Nephron (organoid): ENCODE measurements at regions not wholly inside any gene's neighbourhood (a gene's known extent, or its start where the extent isn't known, plus 50 kb on each side); places are given as distances from the start of the nearest gene placed in this dataset.

Source experiments
- H3K27ac Mint-ChIP-seq, 3 experiments: 2 replicates each; pipeline ENCODE4 v1.8.0; 2020; ENCODE audit warnings: mixed read lengths in 3 of 3, mild to moderate bottlenecking in 2 of 3, moderate library complexity in 1 of 3
- H3K27me3 Mint-ChIP-seq: 2 replicates; pipeline ENCODE4 v1.8.0; 2021; ENCODE audit warnings: low read depth, mild to moderate bottlenecking, moderate library complexity, mixed read lengths
- H3K36me3 Mint-ChIP-seq: 2 replicates; pipeline ENCODE4 v1.8.0; 2020; ENCODE audit warnings: low read depth, mixed read lengths
- H3K4me1 Mint-ChIP-seq: 2 replicates; pipeline ENCODE4 v1.8.0; 2020; ENCODE audit warnings: mixed read lengths
- H3K4me3 Mint-ChIP-seq, 3 experiments: 2 replicates each; pipeline ENCODE4 v1.8.0; 2020; ENCODE audit warnings: mild to moderate bottlenecking in 3 of 3, mixed read lengths in 3 of 3, moderate library complexity in 2 of 3
- H3K9me3 Mint-ChIP-seq: 2 replicates; pipeline ENCODE4 v1.8.0; 2020; ENCODE audit warnings: mixed read lengths
- TF ChIP-seq, protein P1 (sequence below), 3 experiments: fragments of 200-600 bp; sonication (generic); IDR thresholded peaks; one replicate each; pipeline ENCODE4 v1.5.0; 2021; ENCODE audit warnings: antibody characterized with exemption in 3 of 3; ENCODE audit not compliant: unreplicated experiment in 3 of 3

DNA sequence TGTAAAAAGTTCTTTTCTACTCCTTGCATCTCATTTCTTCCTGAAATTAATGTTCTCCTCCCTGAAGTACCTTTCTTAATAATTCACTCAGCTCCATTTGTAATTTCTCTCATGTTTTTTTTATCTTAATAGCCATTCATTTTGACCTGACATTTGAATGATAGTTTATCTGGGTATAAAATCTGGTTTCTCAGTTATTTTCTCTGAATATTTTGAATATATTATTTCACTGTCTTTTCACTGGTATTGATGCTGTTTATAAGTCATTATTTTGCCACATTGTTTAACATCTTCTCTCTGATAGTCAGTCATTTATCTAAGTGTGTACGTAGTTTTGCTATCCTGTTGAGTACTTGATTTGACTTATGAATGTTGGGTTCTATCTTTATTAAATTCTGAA lies 68.8 kb upstream of the ARHGAP18 start:
- Mint-ChIP-seq H3K4me1 (no peaks in the 10 kb centered on the region), H3K4me3 (no peak overlapping the region), H3K36me3 (peaks cover 9% of the 10 kb centered on the region), H3K27ac (no peak overlapping the region), H3K27me3 (peaks cover 4% of the 10 kb centered on the region), H3K9me3 (peaks cover 42% of the 10 kb centered on the region)
- TF ChIP-seq, protein P1, sequence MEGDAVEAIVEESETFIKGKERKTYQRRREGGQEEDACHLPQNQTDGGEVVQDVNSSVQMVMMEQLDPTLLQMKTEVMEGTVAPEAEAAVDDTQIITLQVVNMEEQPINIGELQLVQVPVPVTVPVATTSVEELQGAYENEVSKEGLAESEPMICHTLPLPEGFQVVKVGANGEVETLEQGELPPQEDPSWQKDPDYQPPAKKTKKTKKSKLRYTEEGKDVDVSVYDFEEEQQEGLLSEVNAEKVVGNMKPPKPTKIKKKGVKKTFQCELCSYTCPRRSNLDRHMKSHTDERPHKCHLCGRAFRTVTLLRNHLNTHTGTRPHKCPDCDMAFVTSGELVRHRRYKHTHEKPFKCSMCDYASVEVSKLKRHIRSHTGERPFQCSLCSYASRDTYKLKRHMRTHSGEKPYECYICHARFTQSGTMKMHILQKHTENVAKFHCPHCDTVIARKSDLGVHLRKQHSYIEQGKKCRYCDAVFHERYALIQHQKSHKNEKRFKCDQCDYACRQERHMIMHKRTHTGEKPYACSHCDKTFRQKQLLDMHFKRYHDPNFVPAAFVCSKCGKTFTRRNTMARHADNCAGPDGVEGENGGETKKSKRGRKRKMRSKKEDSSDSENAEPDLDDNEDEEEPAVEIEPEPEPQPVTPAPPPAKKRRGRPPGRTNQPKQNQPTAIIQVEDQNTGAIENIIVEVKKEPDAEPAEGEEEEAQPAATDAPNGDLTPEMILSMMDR (IDR thresholded peaks at IDR 0.05; ENCODE audit: unreplicated experiment in 3 of 3) = no peak

DNA sequence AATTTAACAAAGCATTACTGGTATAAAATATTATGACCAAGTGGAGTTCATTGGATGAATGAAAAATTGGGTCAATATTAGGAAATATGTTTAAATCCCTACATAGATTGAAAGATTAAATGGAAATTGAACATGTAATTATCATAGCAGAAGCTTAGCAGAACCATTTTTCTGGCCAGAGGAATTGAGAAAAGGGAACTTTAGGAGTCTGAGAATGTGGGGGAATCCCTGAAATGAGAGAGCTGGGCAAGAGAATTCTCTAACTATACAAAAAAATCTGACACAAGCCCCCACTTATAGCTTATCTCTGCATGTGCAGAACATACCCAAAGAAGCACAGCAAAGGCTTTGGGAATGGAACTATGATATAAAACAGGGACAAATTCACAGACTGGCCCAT lies 67.4 kb upstream of the ARHGAP18 start:
- H3K4me1 Mint-ChIP-seq = peaks cover 4% of the 10 kb centered on the region
- H3K27ac Mint-ChIP-seq = no peak overlapping the region
- H3K27me3 Mint-ChIP-seq = peaks cover 4% of the 10 kb centered on the region
- no peak overlapping the region for H3K4me3 Mint-ChIP-seq
- TF ChIP-seq, protein P1 (IDR thresholded peaks at IDR 0.05; ENCODE audit: unreplicated experiment in 3 of 3) = no peak
- peaks cover 9% of the 10 kb centered on the region for H3K36me3 Mint-ChIP-seq
- peaks cover 37% of the 10 kb centered on the region for H3K9me3 Mint-ChIP-seq

DNA sequence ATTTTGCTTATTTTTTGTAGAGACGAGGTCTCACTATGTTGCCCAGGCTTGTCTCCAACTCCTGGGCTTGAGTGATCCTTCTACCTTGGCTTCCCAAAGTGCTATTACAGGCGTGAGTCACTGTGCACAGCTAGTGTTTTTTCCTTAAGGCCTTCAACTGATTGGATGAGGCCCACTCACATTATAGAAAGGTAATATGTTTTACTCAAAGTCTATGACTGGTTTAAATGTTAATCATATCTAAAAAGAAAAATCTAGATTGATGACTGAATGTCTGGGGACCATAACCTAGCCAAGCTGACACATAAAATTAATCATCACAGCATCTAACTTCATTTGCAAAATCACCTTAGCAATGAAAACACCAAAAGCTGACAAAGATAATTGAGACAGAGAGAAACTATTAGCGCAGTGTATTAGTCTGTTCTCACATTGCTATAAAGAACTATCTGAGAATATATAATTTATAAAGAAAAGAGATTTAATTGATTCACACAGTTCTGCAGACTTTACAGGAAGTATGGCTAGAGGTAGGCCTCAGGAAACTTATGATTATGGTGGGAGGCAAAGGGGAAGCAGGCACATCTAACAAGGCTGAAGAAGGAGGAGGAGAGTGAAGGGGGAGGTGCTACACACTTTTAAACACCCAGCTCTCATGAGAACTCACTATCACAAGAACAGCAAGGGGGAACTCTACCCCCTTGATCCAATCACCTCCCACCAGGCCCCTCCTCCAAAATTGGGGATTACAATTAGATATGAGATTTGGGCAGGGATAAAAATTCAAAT lies 66.8 kb upstream of the ARHGAP18 start:
- H3K27me3 Mint-ChIP-seq = peaks cover 4% of the 10 kb centered on the region
- H3K4me1 Mint-ChIP-seq = peaks cover 4% of the 10 kb centered on the region
- H3K27ac Mint-ChIP-seq = no peak overlapping the region
- H3K36me3 Mint-ChIP-seq = peaks cover 9% of the 10 kb centered on the region
- no peak overlapping the region for H3K4me3 Mint-ChIP-seq
- TF ChIP-seq, protein P1 (IDR thresholded peaks at IDR 0.05; ENCODE audit: unreplicated experiment in 3 of 3) = no peak
- H3K9me3 Mint-ChIP-seq = peaks cover 38% of the 10 kb centered on the region

DNA sequence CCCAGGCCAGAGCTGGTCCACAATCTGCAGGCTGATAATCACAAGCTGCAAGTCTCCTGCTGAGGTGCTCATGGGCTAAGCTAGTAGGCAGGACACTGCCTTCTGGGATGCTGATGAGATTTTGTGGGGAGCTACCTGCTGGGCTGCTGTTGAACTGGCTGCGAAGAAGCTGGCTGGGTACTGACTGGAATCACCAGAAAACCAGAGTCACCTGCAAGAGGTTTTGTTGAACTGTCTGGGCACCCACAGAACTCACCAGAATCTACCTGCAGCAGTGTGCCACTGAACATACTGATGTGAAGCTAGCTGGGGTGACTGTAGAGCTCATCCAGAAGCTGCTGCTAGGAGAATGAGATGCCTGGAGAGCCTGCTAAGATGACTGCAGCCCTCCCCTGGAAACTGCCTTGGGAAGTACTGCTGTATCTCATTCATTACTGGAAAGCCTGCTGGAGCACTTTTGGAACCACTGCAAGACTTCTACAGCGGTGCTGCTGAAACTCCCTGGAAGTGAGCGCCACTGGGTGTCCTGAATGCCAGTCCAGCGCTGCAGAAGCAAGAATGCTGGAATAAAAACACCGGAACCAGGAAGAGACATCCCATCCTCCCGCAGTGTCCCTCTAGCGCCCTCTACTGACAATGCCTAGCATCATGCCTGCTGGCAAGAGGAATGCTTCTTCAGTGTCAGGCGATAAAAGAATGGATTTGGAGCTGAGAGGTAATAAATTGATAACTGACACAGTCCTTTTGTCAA lies 64.9 kb upstream of the ARHGAP18 start:
- H3K9me3 Mint-ChIP-seq = peaks cover 29% of the 10 kb centered on the region
- H3K36me3 Mint-ChIP-seq = peaks cover 9% of the 10 kb centered on the region
- TF ChIP-seq, protein P1 (IDR thresholded peaks at IDR 0.05; ENCODE audit: unreplicated experiment in 3 of 3) = peak; percentile 69 to 78 (median 75)
- H3K4me3 Mint-ChIP-seq = peak overlapping the region; percentile 29 to 50 (median 44)
- peaks cover 4% of the 10 kb centered on the region for H3K27me3 Mint-ChIP-seq
- peaks cover 4% of the 10 kb centered on the region for H3K4me1 Mint-ChIP-seq
- H3K27ac Mint-ChIP-seq = no peak overlapping the region

DNA sequence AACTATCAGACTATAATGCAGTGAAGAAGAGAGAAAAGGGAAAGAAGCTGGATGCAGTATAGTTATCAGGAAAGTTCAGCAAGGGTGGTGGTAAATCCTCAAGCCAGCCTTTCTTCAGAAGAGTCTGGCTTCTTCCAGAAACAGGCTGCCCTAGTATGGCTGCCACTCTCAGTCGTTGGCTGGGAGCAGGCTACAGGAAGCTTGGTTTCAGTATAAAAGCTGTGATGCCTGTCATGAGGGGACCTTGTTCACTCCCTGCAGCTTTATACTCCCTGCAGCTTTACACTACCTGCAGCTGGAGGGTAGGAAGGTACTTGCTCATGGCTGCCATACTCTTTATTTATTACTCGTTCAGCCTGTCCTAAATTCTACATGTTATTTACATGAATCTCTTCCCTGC lies 63.3 kb upstream of the ARHGAP18 start:
- peaks cover 18% of the 10 kb centered on the region for H3K9me3 Mint-ChIP-seq
- H3K27me3 Mint-ChIP-seq = peaks cover 4% of the 10 kb centered on the region

More for the DNA sequence above, 63.3 kb upstream of the ARHGAP18 start:
- Mint-ChIP-seq H3K36me3 (peaks cover 4% of the 10 kb centered on the region), H3K27ac (peak overlapping the region in 1 of 3 experiments; percentile 9), H3K4me1 (peaks cover 6% of the 10 kb centered on the region), H3K4me3 (no peak overlapping the region)
- TF ChIP-seq, protein P1 (IDR thresholded peaks at IDR 0.05; ENCODE audit: unreplicated experiment in 3 of 3) = no peak
